Heart left ventricle (tissue), 16 donors: ENCODE measurements at regions not wholly inside any gene's neighbourhood (a gene's known extent, or its start where the extent isn't known, plus 50 kb on each side); places are given as distances from the start of the nearest gene placed in this dataset.

Experiments used
- ATAC-seq, 4 donors: fragments of 200-7000 bp; cut with Tn5 transposase; one replicate each; pipeline ENCODE4 v1.9.1; 2020 to 2022; ENCODE audit warnings: moderate library complexity in 4 of 4, mild to moderate bottlenecking in 3 of 4, moderate number of reproducible peaks in 1 of 4
- DNase-seq, 5 donors: peaks; one replicate each; pipeline ENCODE4 v3.0.0-alpha.2; 2020
- H3K27ac ChIP-seq, 12 donors: fragments of 200-600 bp; sonication (generic) in 4 of 12; one replicate each; pipeline versions ENCODE4 v1.5.0 to v1.8.0; 2016 to 2022; ENCODE audit warnings: mild to moderate bottlenecking in 2 of 12
- H3K27me3 ChIP-seq, 9 donors: fragments of 200-600 bp; sonication (generic) in 2 of 9; one replicate each; pipeline versions ENCODE4 v1.5.1 to v1.8.0; 2016 to 2022; ENCODE audit warnings: mild to moderate bottlenecking in 3 of 9
- H3K36me3 ChIP-seq, 9 donors: fragments of 200-600 bp; sonication (generic) in 2 of 9; one replicate each; pipeline versions ENCODE4 v1.5.0 to v1.8.0; 2018 to 2022; ENCODE audit warnings: mild to moderate bottlenecking in 2 of 9
- H3K4me1 ChIP-seq, 12 donors: fragments of 200-600 bp; sonication (generic) in 4 of 12; one replicate each; pipeline versions ENCODE4 v1.5.0 to v1.8.0; 2016 to 2022; ENCODE audit warnings: mild to moderate bottlenecking in 3 of 12
- H3K4me3 ChIP-seq, 12 donors: fragments of 200-600 bp; sonication (generic) in 4 of 12; one replicate each; pipeline versions ENCODE4 v1.5.0 to v1.8.0; 2017 to 2022; ENCODE audit warnings: mild to moderate bottlenecking in 9 of 12, moderate library complexity in 4 of 12
- H3K9me3 ChIP-seq, 12 donors: fragments of 200-600 bp; sonication (generic) in 4 of 12; one replicate each; pipeline versions ENCODE4 v1.5.0 to v1.8.0; 2016 to 2022; ENCODE audit warnings: mild to moderate bottlenecking in 1 of 12
- CTCF ChIP-seq, 12 donors: fragments of 200-600 bp; sonication (generic) in 4 of 12; IDR thresholded peaks; one replicate each; pipeline versions ENCODE4 v1.5.0 to v1.8.0; 2018 to 2022; ENCODE audit warnings: antibody characterized with exemption in 12 of 12, mild to moderate bottlenecking in 5 of 12
- POLR2A ChIP-seq, 2 donors: fragments of 450-650 bp; IDR thresholded peaks; one replicate each; pipeline ENCODE4 v1.6.1; 2017; ENCODE audit warnings: antibody characterized with exemption in 2 of 2, mild to moderate bottlenecking in 2 of 2, moderate library complexity in 2 of 2
- WGBS, 4 donors: extraction: QIAGEN DNeasy Blood & Tissue Kit in 2 of 4; methylation state at CpG; one replicate each; pipeline versions ENCODE4 v1.1.5 to v1.1.7; 2013 to 2018; 5-methylcytosine and 5-hydroxymethylcytosine counted together
- intact Hi-C, 10 donors: fragments of 100-400 bp; cut with DNase I; formaldehyde crosslinking; loops; one replicate each; pipeline versions ENCODE4 v1.11.1 to v1.14.2; 2022
- donor health status: ischemic (EF 13 %, LVEDD 7.1; RV severe dilation, severe dysfunction).
- donor health status: healthy with polysubstance abuse.
- donor health status: DM: no; HTN: yes; CAD: no.
- donor health status: DM: no; HTN: no; CAD: no.
- donor health status: ischemic (EF 25% LVEDD 6.9; RV normal size, moderate dysfunction).
- donor health status: ischemic (EF 25% LVEDD 5.7; RV mildly dilated, moderate dysfunction).
- donor health status: healthy.
- donor health status: DM: yes; HTN: yes; CAD: no.
- donor health status: ischemic (EF 35%, LVEDD 5.7; RV mildly dilated, moderate dysfunction).
- donor health status: nonischemic (EF 11% LVEDD 7.7; RV severe dilation, severe dysfunction).
- donor health status: DM: yes; HTN: yes; CAD: no.
- donor health status: PGD.
- donor health status: ischemic (EF 29% LVEDD 5.4; RV normal size, mild dysfunction).
- donor health status: nonischemic (EF 23%, LVEDD 6.1; RV moderate dilation, normal function).

- Histone ChIP-seq H3K9me3 (no peaks in the 10 kb centered on the region), H3K27me3 (no peaks in the 10 kb centered on the region), H3K27ac (no peak overlapping the region), H3K4me3 (no peak overlapping the region), H3K4me1 (no peaks in the 10 kb centered on the region), H3K36me3 (no peaks in the 10 kb centered on the region)
- no peak for TF ChIP-seq CTCF (IDR thresholded peaks at IDR 0.05)
- no peak for TF ChIP-seq POLR2A (IDR thresholded peaks at IDR 0.05)
- intact Hi-C loops: no loop called here
- ATAC-seq: no peak
- no peak for DNase-seq
- WGBS, 4 donors: 71 to 77% (median 76%) methylated on average over 4 of the region's 4 CpGs
Observed at GRCh38 chr10:33986515-33986914, 652.0 kb upstream of the NRP1 start.

DNA sequence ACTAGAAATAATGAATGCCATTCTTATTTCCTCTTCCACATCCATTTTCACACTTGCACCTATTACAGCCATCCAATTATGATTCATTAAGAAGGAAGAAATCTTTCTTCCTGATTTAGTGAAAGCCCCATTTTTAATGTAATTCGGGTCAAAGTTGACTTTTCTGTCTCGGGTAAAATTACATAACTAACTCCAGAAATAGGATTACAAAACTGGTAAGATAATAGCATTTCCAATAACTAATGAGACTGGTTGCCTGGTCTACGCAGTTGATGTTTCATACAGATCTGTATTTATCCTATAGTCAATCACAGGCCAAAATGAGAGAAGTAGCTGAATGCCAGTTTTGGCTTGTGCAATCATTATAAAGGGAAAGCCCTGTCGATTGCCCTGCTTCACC is 651.5 kb upstream of the NRP1 start:
- intact Hi-C loops: no loop called here
- ATAC-seq (no peak), DNase-seq (no peak)
- no peak for TF ChIP-seq POLR2A (IDR thresholded peaks at IDR 0.05)
- TF ChIP-seq CTCF (IDR thresholded peaks at IDR 0.05): no peak
- Histone ChIP-seq H3K4me3 (no peak overlapping the region), H3K27me3 (no peaks in the 10 kb centered on the region), H3K9me3 (no peaks in the 10 kb centered on the region), H3K36me3 (no peaks in the 10 kb centered on the region), H3K4me1 (no peaks in the 10 kb centered on the region), H3K27ac (no peak overlapping the region)
- whole genome bisulfite sequencing, 4 donors: 67 to 93% (median 76%) methylated on average over 4 of the region's 4 CpGs

DNA sequence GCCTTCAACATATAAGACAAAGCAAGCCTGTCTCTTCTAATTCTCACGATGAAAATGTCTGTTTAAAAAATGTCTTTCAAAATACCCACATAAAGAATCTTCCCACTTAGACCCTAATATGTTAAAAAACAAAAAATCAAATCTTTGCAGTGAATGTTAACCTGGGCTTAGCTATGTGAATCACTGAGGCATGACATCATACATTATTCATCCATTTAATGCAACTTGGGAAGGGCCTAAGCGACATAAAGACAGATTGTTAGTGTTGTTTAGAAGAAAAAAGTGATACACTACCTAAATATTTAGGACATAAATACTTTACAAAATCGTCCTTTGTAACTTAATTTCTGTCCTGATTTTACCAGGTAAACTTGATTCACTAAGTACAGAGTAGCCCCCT is 648.5 kb upstream of the NRP1 start:
- ATAC-seq (no peak), DNase-seq (no peak)
- no peak overlapping the region for H3K4me3 ChIP-seq
- no peaks in the 10 kb centered on the region for H3K36me3 ChIP-seq
- H3K27me3 ChIP-seq: no peaks in the 10 kb centered on the region
- no peaks in the 10 kb centered on the region for H3K9me3 ChIP-seq
- no peak overlapping the region for H3K27ac ChIP-seq
- no peaks in the 10 kb centered on the region for H3K4me1 ChIP-seq
- TF ChIP-seq CTCF (IDR thresholded peaks at IDR 0.05) (no peak), POLR2A (IDR thresholded peaks at IDR 0.05) (no peak)
- 70 to 76% (median 73%) methylated on average over 3 of the region's 3 CpGs for WGBS, 4 donors
- intact Hi-C loops: no loop called here

DNA sequence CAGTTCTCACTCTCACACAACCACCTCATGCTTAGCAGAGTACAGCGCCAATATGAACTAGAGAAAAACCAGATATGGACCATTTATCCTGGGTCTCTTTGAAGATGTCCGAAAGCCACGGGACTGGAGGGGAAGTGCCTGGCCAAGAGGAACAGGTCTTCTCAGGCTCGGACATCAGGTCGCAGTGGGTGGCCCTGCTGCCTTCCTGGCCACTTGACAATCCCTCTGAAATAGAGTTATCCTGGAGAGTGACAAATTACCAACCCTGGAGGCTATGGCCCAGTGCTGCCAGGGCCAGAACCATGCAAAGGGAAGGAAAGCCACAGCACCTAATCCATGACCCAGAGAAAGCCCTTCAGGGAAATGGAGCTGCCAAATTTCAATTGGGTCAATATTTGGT is 646.8 kb upstream of the NRP1 start:
- no peak for TF ChIP-seq POLR2A (IDR thresholded peaks at IDR 0.05)
- TF ChIP-seq CTCF (IDR thresholded peaks at IDR 0.05): no peak
- Histone ChIP-seq H3K36me3 (no peaks in the 10 kb centered on the region), H3K27ac (no peak overlapping the region), H3K4me1 (no peaks in the 10 kb centered on the region), H3K4me3 (no peak overlapping the region), H3K9me3 (no peaks in the 10 kb centered on the region), H3K27me3 (no peaks in the 10 kb centered on the region)
- DNase-seq (no peak), ATAC-seq (no peak)
- intact Hi-C loops: no loop called here
- 89 to 94% (median 93%) methylated on average over 5 of the region's 5 CpGs for WGBS, 4 donors
